HUES6 (cell line): ENCODE measurements at regions not wholly inside any gene's neighbourhood (a gene's known extent, or its start where the extent isn't known, plus 50 kb on each side); places are given as distances from the start of the nearest gene placed in this dataset.
"Not testable (repeated sequence)": the region's sequence is repeated elsewhere in the genome, so short reads cannot be mapped to it uniquely, and the experiment has no call there.

Source experiments
- H3K27ac ChIP-seq: 2 replicates; pipeline ENCODE4 v1.7.0; 2013; ENCODE audit warnings: low read depth, mild to moderate bottlenecking, low read length, inconsistent platforms
- H3K27me3 ChIP-seq: 2 replicates; pipeline ENCODE4 v1.6.1; 2013; ENCODE audit warnings: low read length; ENCODE audit not compliant: control insufficient read depth, insufficient read depth
- H3K36me3 ChIP-seq: 2 replicates; pipeline ENCODE4 v1.6.1; 2013; ENCODE audit warnings: low read length; ENCODE audit not compliant: control insufficient read depth, insufficient read depth
- H3K4me1 ChIP-seq: 2 replicates; pipeline ENCODE4 v1.6.1; 2013; ENCODE audit warnings: low read length; ENCODE audit not compliant: control insufficient read depth, insufficient read depth
- H3K4me3 ChIP-seq: 2 replicates; pipeline ENCODE4 v1.5.1; 2013; ENCODE audit warnings: low read depth, low read length
- H3K9ac ChIP-seq: one replicate; pipeline ENCODE4 v1.6.1; 2013; ENCODE audit warnings: mild to moderate bottlenecking, low read length
- H3K9me3 ChIP-seq: 2 replicates; pipeline ENCODE4 v1.6.1; 2013; ENCODE audit warnings: low read depth, low read length; ENCODE audit not compliant: control insufficient read depth, insufficient read depth

DNA sequence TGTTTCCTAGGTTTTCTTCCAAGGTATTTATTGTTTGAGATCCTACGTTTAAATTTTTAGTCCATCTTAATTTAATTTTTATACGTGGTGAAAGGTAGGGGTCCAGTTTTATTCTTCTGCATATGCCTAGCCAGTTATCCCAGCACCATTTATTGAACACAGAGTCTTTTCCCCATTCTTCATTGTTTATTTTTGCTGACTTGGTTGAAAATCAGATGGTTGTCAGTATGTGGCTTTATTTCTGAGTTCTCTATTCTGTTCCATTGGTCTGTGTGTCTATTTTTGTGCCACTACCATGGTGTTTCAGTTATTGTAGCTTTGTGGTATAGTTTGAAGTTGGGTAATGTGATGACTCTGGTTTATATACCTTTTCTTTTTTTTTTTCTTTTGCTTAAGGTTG, 753.0 kb upstream of the GOT2 start:
- no peak overlapping the region for H3K9ac ChIP-seq
- no peaks in the 10 kb centered on the region for H3K36me3 ChIP-seq

GRCh38 chr16:59484833-59485516, 750.9 kb upstream of the GOT2 start:
- H3K4me1 ChIP-seq = 0 out of 2 replicates have a peak, but pooled peaks cover 2% of the 10 kb centered on the region
- no peak overlapping the region for H3K4me3 ChIP-seq
- no peak overlapping the region for H3K27ac ChIP-seq
- no peaks in the 10 kb centered on the region for H3K27me3 ChIP-seq
- H3K9ac ChIP-seq = no peak overlapping the region
- no peaks in the 10 kb centered on the region for H3K36me3 ChIP-seq
- H3K9me3 ChIP-seq = no peaks in the 10 kb centered on the region

More for the DNA sequence above, 753.0 kb upstream of the GOT2 start:
- H3K9me3 ChIP-seq = no peaks in the 10 kb centered on the region
- no peaks in the 10 kb centered on the region for H3K27me3 ChIP-seq
- no peak overlapping the region for H3K27ac ChIP-seq
- no peak overlapping the region for H3K4me3 ChIP-seq
- 0 out of 2 replicates have a peak, but pooled peaks cover 7% of the 10 kb centered on the region for H3K4me1 ChIP-seq

DNA sequence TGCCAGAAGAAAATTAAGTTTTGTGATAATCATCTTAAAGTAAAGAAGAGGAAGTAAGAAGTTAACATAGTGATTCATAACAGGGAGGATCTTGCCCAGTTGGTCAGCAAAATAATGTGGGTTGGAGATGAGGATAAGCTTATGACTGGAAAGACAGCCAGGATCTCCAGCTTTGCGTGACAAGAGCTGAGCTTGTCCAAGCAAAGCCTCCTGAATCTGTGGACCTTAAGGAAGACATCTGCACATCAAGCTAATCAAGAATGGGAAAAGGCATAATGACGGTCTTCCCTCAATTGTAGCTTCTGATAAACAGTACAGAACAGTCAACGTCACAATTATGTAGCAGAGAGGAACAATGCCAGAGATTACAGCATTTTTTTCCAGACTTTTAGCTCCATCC, 744.7 kb upstream of the GOT2 start:
- Histone ChIP-seq H3K9me3 (no peaks in the 10 kb centered on the region), H3K27me3 (no peaks in the 10 kb centered on the region), H3K36me3 (no peaks in the 10 kb centered on the region), H3K4me1 (no peaks in the 10 kb centered on the region), H3K9ac (no peak overlapping the region), H3K27ac (no peak overlapping the region), H3K4me3 (no peak overlapping the region)

GRCh38 chr16:59470556-59470955, 736.4 kb upstream of the GOT2 start:
- Histone ChIP-seq H3K36me3 (no peaks in the 10 kb centered on the region), H3K4me3 (no peak overlapping the region), H3K9ac (no peak overlapping the region), H3K9me3 (no peaks in the 10 kb centered on the region), H3K27me3 (no peaks in the 10 kb centered on the region), H3K4me1 (no peaks in the 10 kb centered on the region), H3K27ac (no peak overlapping the region)

GRCh38 chr16:59469266-59469665, 735.1 kb upstream of the GOT2 start:
- H3K9me3 ChIP-seq = no peaks in the 10 kb centered on the region
- H3K9ac ChIP-seq = no peak overlapping the region
- no peaks in the 10 kb centered on the region for H3K36me3 ChIP-seq
- H3K27ac ChIP-seq = no peak overlapping the region
- no peaks in the 10 kb centered on the region for H3K4me1 ChIP-seq
- no peaks in the 10 kb centered on the region for H3K27me3 ChIP-seq
- no peak overlapping the region for H3K4me3 ChIP-seq

DNA sequence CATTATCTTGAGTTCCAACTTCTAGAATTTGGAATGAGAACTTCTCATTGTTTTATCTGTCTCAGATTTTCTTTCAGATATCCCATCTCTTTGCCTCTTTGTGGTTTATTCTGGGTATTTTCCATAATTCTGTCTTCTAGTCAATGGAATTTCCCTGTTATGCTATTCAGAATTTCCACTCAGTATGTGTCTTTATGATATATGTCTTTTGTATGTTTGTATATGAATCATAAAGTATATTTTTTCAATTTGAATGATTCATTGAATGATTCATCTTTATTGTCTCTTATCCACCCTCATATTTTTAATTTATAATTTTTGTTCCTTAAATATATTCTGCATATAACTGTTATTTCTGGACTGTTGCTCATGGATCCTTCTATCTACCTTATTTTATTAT, 729.7 kb upstream of the GOT2 start:
- no peak overlapping the region for H3K4me3 ChIP-seq

GRCh38 chr16:59459806-59460205, 725.7 kb upstream of the GOT2 start:
- no peak overlapping the region for H3K4me3 ChIP-seq
- H3K36me3 ChIP-seq = no peaks in the 10 kb centered on the region
- no peaks in the 10 kb centered on the region for H3K9me3 ChIP-seq
- no peaks in the 10 kb centered on the region for H3K27me3 ChIP-seq
- H3K27ac ChIP-seq = no peak overlapping the region
- H3K4me1 ChIP-seq = no peaks in the 10 kb centered on the region
- H3K9ac ChIP-seq = no peak overlapping the region

More for the DNA sequence above, 729.7 kb upstream of the GOT2 start:
- Histone ChIP-seq H3K36me3 (no peaks in the 10 kb centered on the region), H3K9me3 (no peaks in the 10 kb centered on the region), H3K4me1 (no peaks in the 10 kb centered on the region), H3K27me3 (no peaks in the 10 kb centered on the region), H3K9ac (no peak overlapping the region), H3K27ac (no peak overlapping the region)

DNA sequence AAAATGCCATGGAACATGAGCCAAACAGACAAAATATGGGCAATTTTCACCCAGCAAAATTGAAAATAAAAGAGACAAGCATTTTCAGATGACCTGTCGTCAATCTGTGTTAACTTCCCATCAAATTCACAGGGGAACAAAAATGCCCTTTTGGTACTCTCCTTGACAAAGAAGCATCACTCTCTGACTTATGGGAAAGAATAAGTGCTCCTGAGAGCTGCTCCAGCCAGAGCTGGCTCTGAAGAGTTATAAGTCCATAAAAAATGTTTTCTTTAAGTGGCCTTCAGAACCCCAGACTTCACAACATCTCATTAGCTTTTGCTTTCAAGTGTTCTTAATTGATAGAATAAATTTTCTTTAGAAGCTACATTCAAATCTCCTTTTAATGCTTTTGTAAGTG, 721.4 kb upstream of the GOT2 start:
- no peak overlapping the region for H3K4me3 ChIP-seq
- H3K9me3 ChIP-seq = no peaks in the 10 kb centered on the region
- no peak overlapping the region for H3K27ac ChIP-seq
- H3K27me3 ChIP-seq = no peaks in the 10 kb centered on the region
- no peaks in the 10 kb centered on the region for H3K4me1 ChIP-seq
- no peaks in the 10 kb centered on the region for H3K36me3 ChIP-seq
- no peak overlapping the region for H3K9ac ChIP-seq

DNA sequence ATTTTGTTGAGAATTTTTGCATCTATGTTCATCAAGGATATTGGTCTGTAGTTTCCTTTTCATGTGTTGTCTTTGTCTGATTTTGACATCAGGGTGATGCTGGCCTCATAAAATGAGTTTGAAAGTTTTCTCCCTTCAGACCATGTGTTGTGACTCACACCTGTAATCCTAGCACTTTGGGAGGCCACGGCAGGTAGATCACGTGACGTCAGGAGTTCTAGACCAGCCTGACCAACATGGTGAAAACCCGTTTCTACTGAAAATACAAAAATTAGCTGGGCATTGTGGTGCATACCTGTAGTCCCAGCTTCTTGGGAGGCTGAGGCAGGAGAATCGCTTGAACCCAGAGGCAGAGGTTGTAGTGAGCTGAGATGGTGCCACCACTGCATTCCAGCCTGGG, 716.4 kb upstream of the GOT2 start:
- not testable (repeated sequence) for H3K9me3 ChIP-seq, H3K27me3 ChIP-seq, H3K27ac ChIP-seq, H3K4me3 ChIP-seq, H3K9ac ChIP-seq, H3K36me3 ChIP-seq, H3K4me1 ChIP-seq

- Histone ChIP-seq H3K27me3 (no peaks in the 10 kb centered on the region), H3K4me3 (no peak overlapping the region), H3K4me1 (no peaks in the 10 kb centered on the region), H3K9me3 (no peaks in the 10 kb centered on the region), H3K9ac (no peak overlapping the region), H3K27ac (no peak overlapping the region), H3K36me3 (no peaks in the 10 kb centered on the region)
Observed at GRCh38 chr16:59440502-59440901, 706.4 kb upstream of the GOT2 start.

DNA sequence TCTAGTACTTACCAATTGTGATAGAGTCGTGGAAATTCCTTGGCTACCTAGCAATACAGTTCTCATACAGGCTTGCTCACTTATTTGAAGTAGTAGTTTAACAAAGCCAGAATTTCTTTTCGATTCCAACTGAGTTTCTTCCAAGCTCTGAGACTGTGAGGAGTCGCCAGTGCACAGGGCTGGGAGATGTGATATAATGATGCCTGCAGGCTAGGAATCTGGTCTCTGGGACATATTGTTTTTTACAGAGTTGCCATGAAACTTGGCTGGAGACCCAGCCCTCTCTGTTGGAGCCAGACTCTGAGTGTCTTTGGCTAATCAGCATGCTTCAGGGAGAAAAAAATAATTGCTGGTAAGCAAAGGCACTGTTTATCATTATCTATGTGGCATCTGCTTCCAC, 698.8 kb upstream of the GOT2 start:
- H3K9ac ChIP-seq = no peak overlapping the region

DNA sequence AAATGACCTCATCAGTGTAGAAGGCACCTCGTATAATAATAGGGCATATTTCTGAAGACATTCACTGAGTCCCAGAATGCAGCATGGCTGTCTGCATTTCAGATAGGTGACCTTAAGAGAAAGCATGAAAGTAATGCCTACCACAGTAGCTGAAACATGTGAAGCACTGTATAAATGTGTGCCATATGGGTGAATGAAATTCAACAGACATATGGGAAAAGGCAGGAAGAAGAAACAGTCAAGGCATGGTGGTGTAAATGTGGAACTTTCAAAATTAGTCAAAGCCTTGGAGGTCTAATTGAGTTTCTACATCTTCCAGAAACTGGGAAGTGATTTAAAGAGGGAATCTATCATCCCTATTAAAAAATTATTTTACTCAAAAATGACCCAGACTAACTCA, 698.2 kb upstream of the GOT2 start:
- H3K9ac ChIP-seq = no peak overlapping the region
- no peaks in the 10 kb centered on the region for H3K27me3 ChIP-seq
- H3K27ac ChIP-seq = no peak overlapping the region
- no peaks in the 10 kb centered on the region for H3K4me1 ChIP-seq
- no peaks in the 10 kb centered on the region for H3K9me3 ChIP-seq
- no peaks in the 10 kb centered on the region for H3K36me3 ChIP-seq
- H3K4me3 ChIP-seq = no peak overlapping the region

More for the DNA sequence above, 698.8 kb upstream of the GOT2 start:
- no peak overlapping the region for H3K4me3 ChIP-seq
- H3K27me3 ChIP-seq = no peaks in the 10 kb centered on the region
- no peaks in the 10 kb centered on the region for H3K9me3 ChIP-seq
- no peaks in the 10 kb centered on the region for H3K36me3 ChIP-seq
- no peak overlapping the region for H3K27ac ChIP-seq
- no peaks in the 10 kb centered on the region for H3K4me1 ChIP-seq
